ENCODE measurements at regions not wholly inside any gene's neighbourhood (a gene's known extent, or its start where the extent isn't known, plus 50 kb on each side); places are given as distances from the start of the nearest gene placed in this dataset.
"Not testable (repeated sequence)": the region's sequence is repeated elsewhere in the genome, so short reads cannot be mapped to it uniquely, and the experiment has no call there.

DNA sequence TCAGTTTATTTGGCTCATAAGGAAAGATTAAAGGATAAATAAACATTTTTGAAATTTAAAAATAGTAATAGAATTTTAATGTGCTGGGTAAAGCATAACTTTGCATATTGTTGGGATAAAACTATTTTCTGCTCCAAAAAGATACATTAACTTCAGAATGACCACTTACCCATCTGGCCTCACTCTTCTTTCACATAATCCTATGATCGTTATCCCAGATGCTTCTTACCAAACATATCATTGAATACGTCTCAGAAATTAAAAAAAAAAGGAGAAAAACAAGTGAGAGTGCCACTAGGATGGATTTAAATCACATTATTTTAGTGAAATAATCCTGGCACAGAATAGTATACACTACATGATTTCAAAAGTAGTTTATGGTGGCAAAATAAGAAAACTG lies 677.5 kb upstream of the ZWINT start:
- no peak overlapping the region for H3K27ac Mint-ChIP-seq
- no peaks in the 10 kb centered on the region for H3K27me3 Mint-ChIP-seq
- DNase-seq (ENCODE audit: extremely low spot score, unreplicated experiment) = no peak
- no peaks in the 10 kb centered on the region for H3K36me3 Mint-ChIP-seq
- TF ChIP-seq, protein P1, sequence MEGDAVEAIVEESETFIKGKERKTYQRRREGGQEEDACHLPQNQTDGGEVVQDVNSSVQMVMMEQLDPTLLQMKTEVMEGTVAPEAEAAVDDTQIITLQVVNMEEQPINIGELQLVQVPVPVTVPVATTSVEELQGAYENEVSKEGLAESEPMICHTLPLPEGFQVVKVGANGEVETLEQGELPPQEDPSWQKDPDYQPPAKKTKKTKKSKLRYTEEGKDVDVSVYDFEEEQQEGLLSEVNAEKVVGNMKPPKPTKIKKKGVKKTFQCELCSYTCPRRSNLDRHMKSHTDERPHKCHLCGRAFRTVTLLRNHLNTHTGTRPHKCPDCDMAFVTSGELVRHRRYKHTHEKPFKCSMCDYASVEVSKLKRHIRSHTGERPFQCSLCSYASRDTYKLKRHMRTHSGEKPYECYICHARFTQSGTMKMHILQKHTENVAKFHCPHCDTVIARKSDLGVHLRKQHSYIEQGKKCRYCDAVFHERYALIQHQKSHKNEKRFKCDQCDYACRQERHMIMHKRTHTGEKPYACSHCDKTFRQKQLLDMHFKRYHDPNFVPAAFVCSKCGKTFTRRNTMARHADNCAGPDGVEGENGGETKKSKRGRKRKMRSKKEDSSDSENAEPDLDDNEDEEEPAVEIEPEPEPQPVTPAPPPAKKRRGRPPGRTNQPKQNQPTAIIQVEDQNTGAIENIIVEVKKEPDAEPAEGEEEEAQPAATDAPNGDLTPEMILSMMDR (conservative IDR thresholded peaks at IDR 0.05) = no peak
- no peak overlapping the region for H3K4me3 Mint-ChIP-seq
- H3K9me3 Mint-ChIP-seq = no peaks in the 10 kb centered on the region
- no peaks in the 10 kb centered on the region for H3K4me1 Mint-ChIP-seq (ENCODE audit: unreplicated experiment)

DNA sequence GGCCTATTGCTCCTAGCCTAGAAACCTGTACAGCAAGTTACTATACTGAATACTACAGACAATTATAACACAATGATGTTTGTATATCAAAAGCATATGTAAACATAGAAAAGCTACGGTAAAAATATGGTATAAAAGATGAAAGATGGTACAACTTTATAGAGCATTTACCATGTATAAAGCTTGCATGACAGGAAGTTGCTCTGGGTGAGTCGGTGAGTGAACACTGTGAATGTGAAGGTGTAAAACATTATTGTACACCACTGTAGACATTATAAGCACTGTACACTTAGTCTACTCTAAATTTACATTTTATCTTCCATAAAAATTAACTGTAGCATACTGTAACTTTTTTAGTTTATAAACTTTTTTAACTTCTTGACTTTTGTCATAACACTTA lies 674.3 kb upstream of the ZWINT start:
- Mint-ChIP-seq H3K27me3 (no peaks in the 10 kb centered on the region), H3K9me3 (peaks cover 9% of the 10 kb centered on the region), H3K4me1 (ENCODE audit: unreplicated experiment) (no peaks in the 10 kb centered on the region), H3K4me3 (no peak overlapping the region), H3K36me3 (peaks cover 4% of the 10 kb centered on the region), H3K27ac (no peak overlapping the region)
- DNase-seq (ENCODE audit: extremely low spot score, unreplicated experiment) = no peak
- TF ChIP-seq, protein P1 (conservative IDR thresholded peaks at IDR 0.05) = no peak

DNA sequence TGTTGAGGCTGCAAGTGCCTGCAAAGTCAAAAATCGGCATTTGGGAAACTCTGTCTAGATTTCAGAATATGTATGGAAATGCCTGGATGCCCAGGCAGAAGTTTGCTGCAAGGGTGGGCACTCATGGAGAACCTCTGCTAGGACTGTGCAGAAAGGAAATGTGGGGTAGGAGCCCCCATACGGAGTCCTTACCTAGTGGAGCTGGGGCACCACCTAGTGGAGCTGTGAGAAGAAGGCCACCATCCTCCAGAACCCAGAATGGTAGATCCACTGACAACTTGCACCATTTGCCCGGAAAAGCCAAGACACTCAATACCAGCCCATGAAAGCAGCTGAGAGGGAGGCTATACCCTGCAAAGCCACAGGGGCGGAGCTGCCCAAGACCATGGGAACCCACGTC lies 671.2 kb upstream of the ZWINT start:
- not testable (repeated sequence) for H3K4me3 Mint-ChIP-seq; H3K27me3 Mint-ChIP-seq; H3K36me3 Mint-ChIP-seq; DNase-seq (ENCODE audit: extremely low spot score, unreplicated experiment); H3K4me1 Mint-ChIP-seq (ENCODE audit: unreplicated experiment); H3K27ac Mint-ChIP-seq
- H3K9me3 Mint-ChIP-seq = peaks cover 11% of the 10 kb centered on the region

DNA sequence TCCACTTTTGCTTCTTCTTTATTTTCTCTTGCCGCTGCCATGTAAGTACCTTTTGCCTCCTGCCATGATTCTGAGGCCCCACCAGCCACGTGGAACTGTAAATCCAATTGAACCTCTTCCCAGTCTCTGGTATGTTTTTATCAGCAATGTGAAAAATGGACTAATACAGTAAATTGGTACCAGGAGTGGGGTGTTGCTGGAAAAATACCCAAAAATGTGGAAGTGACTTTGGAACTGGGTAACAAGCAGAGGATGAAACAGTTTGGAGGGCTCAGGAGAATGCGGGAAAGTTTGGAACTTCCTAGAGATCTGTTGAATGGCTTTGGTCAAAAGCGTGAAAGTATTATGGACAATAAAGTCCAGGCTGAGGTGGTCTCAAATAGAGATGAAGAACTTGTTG lies 670.3 kb upstream of the ZWINT start:
- no peak for DNase-seq (ENCODE audit: extremely low spot score, unreplicated experiment)
- peaks cover 11% of the 10 kb centered on the region for H3K9me3 Mint-ChIP-seq
- H3K36me3 Mint-ChIP-seq = peaks cover 4% of the 10 kb centered on the region
- H3K4me3 Mint-ChIP-seq = no peak overlapping the region
- no peaks in the 10 kb centered on the region for H3K27me3 Mint-ChIP-seq
- no peaks in the 10 kb centered on the region for H3K4me1 Mint-ChIP-seq (ENCODE audit: unreplicated experiment)
- TF ChIP-seq, protein P1 (conservative IDR thresholded peaks at IDR 0.05) = no peak
- H3K27ac Mint-ChIP-seq = no peak overlapping the region

DNA sequence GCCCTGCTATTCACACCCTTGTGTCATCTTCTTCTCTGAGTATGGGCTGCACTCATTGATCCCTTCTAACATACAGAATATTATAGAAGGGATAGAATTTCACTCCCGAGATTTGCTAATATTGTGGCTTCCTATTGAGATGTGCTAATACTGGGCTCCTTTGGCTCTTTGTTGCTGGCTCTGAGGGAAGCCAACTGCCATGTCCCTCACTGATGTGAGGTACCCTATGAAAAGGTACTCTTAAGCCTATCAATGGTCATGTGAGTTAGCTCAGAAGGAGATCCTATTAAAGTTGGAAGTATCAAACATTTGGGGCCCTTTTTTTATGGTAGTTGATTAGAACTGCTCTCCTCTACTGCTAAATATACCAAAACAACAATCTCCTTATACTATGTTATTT lies 665.2 kb upstream of the ZWINT start:
- Mint-ChIP-seq H3K9me3 (peaks cover 7% of the 10 kb centered on the region), H3K4me3 (no peak overlapping the region), H3K36me3 (peaks cover 4% of the 10 kb centered on the region), H3K27ac (no peak overlapping the region), H3K4me1 (ENCODE audit: unreplicated experiment) (no peaks in the 10 kb centered on the region), H3K27me3 (no peaks in the 10 kb centered on the region)
- TF ChIP-seq, protein P1 (conservative IDR thresholded peaks at IDR 0.05) = no peak
- no peak for DNase-seq (ENCODE audit: extremely low spot score, unreplicated experiment)

DNA sequence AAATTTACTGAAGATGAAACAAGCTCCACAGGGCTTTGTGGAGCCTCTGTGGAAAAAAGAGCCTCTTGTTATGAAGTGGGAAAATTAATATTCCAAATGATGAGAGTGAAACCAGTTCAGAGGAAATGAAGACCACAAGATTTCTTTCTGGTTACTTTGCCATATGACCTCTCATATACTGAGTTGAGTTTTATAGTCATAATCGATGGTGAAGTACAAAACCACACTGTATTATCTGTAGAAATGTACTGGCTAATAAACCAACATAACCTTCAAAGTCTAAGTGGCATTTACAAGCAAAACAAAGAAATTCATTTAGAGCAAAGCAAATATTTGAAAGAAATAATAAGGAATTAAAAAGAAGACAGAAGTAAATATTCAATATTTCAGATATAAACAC lies 662.6 kb upstream of the ZWINT start:
- DNase-seq (ENCODE audit: extremely low spot score, unreplicated experiment) = no peak
- H3K4me3 Mint-ChIP-seq = no peak overlapping the region
- H3K27me3 Mint-ChIP-seq = no peaks in the 10 kb centered on the region
- no peaks in the 10 kb centered on the region for H3K4me1 Mint-ChIP-seq (ENCODE audit: unreplicated experiment)
- no peak overlapping the region for H3K27ac Mint-ChIP-seq
- no peaks in the 10 kb centered on the region for H3K9me3 Mint-ChIP-seq
- TF ChIP-seq, protein P1 (conservative IDR thresholded peaks at IDR 0.05) = no peak
- no peaks in the 10 kb centered on the region for H3K36me3 Mint-ChIP-seq
